ENCODE measurements at regions not wholly inside any gene's neighbourhood (a gene's known extent, or its start where the extent isn't known, plus 50 kb on each side); places are given as distances from the start of the nearest gene placed in this dataset.
A peak's percentile ranks its signal among the peaks of the same experiment; 100 is the strongest.
"Not testable (repeated sequence)": the region's sequence is repeated elsewhere in the genome, so short reads cannot be mapped to it uniquely, and the experiment has no call there.

DNA sequence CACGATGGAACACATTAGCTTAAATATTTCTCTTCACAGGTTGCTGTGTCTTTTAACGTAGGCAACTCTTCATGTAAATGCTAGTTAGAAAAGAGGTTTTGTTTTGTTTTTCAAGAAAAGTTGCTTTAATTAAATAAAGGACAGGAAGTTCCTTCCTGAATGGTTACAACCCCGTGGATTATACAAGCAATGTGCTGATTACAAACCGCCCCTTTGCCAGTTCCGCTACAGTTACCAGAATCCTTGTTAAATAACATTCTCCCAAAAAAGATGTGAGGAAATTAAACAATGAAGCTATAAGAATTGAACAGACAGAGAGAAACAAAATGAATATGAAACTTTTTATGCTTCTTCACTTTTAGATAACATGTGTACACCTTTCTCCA is 75.1 kb downstream of the LYZL2 start:
- peaks cover 11% of the 10 kb centered on the region for H3K9me3 Mint-ChIP-seq

DNA sequence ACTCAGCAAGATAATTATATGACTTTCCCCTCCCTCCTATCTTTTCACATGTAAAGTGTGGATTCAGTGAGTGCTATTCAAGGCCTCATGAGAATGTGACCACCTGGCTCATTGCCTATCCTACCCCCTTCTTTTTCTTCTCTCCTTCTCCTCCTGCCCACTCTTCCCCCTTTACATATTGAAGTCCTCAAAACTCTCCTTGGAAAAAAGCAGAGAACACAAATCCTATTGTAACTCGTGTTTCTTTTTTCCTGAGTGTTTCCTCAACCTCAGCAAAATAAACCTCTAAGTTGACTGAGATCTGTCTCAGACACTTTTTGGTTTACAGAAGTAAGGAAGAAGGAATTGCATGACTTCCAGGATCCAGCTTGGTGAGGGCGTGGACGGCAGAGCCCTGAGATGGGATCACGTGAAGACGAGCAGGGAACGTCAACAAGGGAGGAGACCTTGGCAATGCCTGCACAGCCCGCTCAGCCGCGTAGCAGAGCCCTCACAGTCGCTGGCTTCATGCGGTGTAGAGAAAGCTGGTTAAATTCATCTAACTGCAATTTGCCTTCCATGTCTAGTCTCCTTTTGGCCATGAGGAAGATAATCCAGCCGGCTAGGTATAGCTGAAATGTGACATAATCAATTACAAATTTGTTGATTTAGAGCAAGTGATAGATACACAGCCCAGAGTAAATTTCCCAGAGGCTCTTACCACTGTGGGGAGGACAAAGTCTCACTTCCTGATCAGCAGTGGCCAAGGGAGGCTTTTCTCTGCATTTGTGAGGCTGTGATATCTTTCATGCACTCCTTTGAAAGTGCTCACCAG is 75.7 kb downstream of the LYZL2 start:
- TF ChIP-seq, protein P1, sequence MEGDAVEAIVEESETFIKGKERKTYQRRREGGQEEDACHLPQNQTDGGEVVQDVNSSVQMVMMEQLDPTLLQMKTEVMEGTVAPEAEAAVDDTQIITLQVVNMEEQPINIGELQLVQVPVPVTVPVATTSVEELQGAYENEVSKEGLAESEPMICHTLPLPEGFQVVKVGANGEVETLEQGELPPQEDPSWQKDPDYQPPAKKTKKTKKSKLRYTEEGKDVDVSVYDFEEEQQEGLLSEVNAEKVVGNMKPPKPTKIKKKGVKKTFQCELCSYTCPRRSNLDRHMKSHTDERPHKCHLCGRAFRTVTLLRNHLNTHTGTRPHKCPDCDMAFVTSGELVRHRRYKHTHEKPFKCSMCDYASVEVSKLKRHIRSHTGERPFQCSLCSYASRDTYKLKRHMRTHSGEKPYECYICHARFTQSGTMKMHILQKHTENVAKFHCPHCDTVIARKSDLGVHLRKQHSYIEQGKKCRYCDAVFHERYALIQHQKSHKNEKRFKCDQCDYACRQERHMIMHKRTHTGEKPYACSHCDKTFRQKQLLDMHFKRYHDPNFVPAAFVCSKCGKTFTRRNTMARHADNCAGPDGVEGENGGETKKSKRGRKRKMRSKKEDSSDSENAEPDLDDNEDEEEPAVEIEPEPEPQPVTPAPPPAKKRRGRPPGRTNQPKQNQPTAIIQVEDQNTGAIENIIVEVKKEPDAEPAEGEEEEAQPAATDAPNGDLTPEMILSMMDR (IDR thresholded peaks at IDR 0.05) = no peak
- peak; percentile 32 for DNase-seq
- H3K36me3 Mint-ChIP-seq (ENCODE audit: low read depth) = no peaks in the 10 kb centered on the region
- H3K9me3 Mint-ChIP-seq = peaks cover 6% of the 10 kb centered on the region
- H3K27me3 Mint-ChIP-seq (ENCODE audit: low read depth, poor library complexity) = peaks cover 6% of the 10 kb centered on the region
- peak overlapping the region; percentile 41 for H3K4me3 Mint-ChIP-seq
- H3K27ac Mint-ChIP-seq = no peak overlapping the region
- peaks cover 44% of the 10 kb centered on the region for H3K4me1 Mint-ChIP-seq

More for the DNA sequence above, 75.1 kb downstream of the LYZL2 start:
- DNase-seq = no peak
- TF ChIP-seq, protein P1 (IDR thresholded peaks at IDR 0.05) = no peak
- H3K4me3 Mint-ChIP-seq = no peak overlapping the region
- peaks cover 6% of the 10 kb centered on the region for H3K27me3 Mint-ChIP-seq (ENCODE audit: low read depth, poor library complexity)
- H3K27ac Mint-ChIP-seq = no peak overlapping the region
- peaks cover 44% of the 10 kb centered on the region for H3K4me1 Mint-ChIP-seq
- H3K36me3 Mint-ChIP-seq (ENCODE audit: low read depth) = no peaks in the 10 kb centered on the region

DNA sequence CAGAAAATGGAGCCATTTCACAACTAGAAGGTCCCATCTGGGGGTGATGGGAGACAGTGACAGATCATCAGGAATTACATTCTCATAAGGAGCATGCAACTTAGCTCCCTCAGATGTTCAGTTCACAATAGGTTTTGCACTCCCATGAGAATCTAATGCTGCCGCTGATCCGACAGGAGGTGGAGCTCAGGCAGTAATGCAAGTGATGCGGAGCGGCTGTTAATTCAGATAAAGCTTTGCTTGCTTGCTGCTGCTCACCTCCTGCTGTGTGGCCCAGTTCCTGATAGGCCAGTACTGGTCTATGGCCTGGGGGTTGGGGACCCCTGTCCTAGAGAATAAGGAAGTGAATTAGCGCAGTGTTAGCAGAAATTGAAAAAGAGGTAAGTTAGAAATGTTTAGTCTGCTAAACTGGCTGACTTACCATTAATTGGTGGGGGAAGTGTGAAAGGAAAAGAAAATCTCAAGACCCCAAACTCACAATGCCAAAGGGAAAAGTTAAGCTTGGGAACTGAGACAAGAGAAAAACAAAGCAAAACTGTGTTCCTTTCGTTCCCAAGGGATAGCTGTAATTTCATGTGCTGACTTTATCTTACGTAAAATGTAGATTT is 76.4 kb downstream of the LYZL2 start:
- H3K36me3 Mint-ChIP-seq (ENCODE audit: low read depth) = no peaks in the 10 kb centered on the region
- peaks cover 5% of the 10 kb centered on the region for H3K27me3 Mint-ChIP-seq (ENCODE audit: low read depth, poor library complexity)
- peak overlapping the region; percentile 41 for H3K4me3 Mint-ChIP-seq
- peaks cover 2% of the 10 kb centered on the region for H3K9me3 Mint-ChIP-seq
- TF ChIP-seq, protein P1 (IDR thresholded peaks at IDR 0.05) = no peak
- H3K4me1 Mint-ChIP-seq = peaks cover 40% of the 10 kb centered on the region
- peak overlapping the region; percentile 88 for H3K27ac Mint-ChIP-seq
- peak; percentile 16 for DNase-seq

DNA sequence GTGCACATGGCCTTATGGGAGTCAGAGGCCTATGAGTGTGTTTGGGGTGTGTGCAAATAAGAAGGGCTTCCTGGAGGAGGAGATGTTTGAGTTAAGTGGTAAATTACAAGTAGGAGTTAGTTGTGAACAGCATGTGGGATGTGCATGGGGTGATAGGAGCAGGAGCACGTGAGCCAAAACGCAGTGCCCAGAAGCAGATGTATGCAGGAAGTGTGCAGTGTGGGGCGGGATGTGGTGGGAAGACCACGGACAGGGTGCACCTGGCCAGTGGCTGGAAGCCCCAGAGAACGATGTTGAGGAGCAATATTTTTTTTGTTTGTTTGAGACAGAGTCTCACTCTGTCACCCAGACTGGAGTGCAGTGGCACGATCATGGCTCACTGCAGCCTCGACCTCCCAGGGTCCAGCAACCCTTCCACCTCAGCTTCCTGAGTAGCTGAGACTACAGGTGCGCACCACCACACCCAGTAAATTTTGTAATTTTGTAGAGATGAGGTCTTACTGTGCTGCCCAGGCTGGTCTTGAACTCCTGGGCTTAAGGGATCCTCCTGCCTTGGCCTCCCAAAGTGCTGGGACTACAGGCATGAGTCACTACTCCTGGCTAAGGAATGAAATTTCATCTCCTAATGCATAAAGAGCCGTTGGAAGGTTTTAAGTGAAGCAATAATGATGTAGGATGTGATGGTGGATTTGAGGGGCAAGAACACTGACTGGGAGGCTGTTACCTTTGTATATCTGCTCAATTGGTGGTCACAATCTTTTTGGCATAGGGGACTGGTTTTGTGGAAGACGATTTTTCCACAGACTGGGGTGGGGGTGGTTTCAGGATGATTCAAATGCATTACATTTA is 78.4 kb downstream of the LYZL2 start:
- Mint-ChIP-seq H3K27ac (no peak overlapping the region), H3K36me3 (ENCODE audit: low read depth) (no peaks in the 10 kb centered on the region), H3K4me3 (no peak overlapping the region)

DNA sequence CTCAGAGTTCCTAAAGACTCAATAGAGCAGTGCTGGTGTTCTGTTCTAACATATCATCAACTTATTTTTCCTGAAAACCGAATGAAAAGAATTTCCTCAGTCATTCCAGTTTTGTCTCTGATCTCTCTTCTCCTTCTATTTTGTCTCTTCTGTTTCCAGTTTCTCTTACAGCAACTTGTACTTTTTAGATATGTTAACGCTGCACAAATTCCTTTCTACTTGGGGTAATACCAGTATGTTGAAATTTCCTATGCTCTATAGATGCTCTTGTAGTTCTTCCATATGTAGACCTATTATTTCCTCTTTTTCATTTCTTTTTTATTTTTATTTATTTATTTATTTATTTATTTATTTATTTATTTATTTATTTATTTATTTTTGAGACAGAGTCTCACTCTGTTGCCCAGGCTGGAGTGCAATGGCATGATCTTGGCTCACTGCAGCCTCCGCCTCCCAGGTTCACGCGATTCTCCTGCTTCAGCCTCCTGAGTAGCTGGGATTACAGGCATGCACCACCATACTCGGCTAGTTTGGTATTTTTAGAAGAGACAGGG is 80.3 kb downstream of the LYZL2 start:
- H3K27ac Mint-ChIP-seq; H3K4me3 Mint-ChIP-seq; H3K9me3 Mint-ChIP-seq; H3K27me3 Mint-ChIP-seq (ENCODE audit: low read depth, poor library complexity); H3K36me3 Mint-ChIP-seq (ENCODE audit: low read depth); DNase-seq: not testable (repeated sequence)
- H3K4me1 Mint-ChIP-seq = peaks cover 26% of the 10 kb centered on the region

More for the DNA sequence above, 78.4 kb downstream of the LYZL2 start:
- peaks cover 6% of the 10 kb centered on the region for H3K27me3 Mint-ChIP-seq (ENCODE audit: low read depth, poor library complexity)
- DNase-seq = no peak
- H3K4me1 Mint-ChIP-seq = peaks cover 35% of the 10 kb centered on the region
- TF ChIP-seq, protein P1 (IDR thresholded peaks at IDR 0.05) = no peak
- H3K9me3 Mint-ChIP-seq = no peaks in the 10 kb centered on the region

DNA sequence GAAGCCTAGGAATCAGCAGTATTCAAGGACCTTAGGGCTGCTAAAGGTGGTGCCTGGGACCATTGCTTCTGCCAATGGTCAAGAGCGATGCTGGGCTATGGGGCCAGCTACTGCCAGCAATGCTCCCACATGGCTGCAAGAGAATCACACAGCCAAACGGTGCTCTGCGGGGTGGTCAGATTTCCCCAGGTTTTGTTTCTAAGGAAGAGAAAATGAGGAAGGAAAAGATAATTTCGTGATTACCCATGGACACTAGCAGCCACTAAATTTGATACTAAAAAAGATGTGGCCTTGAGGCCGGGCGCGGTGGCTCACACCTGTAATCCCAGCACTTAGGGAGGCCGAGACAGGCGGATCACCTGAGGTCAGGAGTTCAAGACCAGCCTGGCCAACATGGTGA is 83.0 kb downstream of the LYZL2 start:
- no peaks in the 10 kb centered on the region for H3K36me3 Mint-ChIP-seq (ENCODE audit: low read depth)
- no peak overlapping the region for H3K27ac Mint-ChIP-seq
- peaks cover 3% of the 10 kb centered on the region for H3K27me3 Mint-ChIP-seq (ENCODE audit: low read depth, poor library complexity)
- H3K4me3 Mint-ChIP-seq = no peak overlapping the region
- DNase-seq = no peak
- no peaks in the 10 kb centered on the region for H3K9me3 Mint-ChIP-seq
- peaks cover 14% of the 10 kb centered on the region for H3K4me1 Mint-ChIP-seq
- TF ChIP-seq, protein P1 (IDR thresholded peaks at IDR 0.05) = no peak
